H1 (cell line): ENCODE measurements at regions not wholly inside any gene's neighbourhood (a gene's known extent, or its start where the extent isn't known, plus 50 kb on each side); places are given as distances from the start of the nearest gene placed in this dataset.

Experiments
- CTCF ChIA-PET: fragments of 300-600 bp; sonication (Branson Sonifier 250); formaldehyde crosslinking; loops from one replicate; lab custom pipeline; 2021; ENCODE audit not compliant: partially characterized antibody; lab: Charles Lee
- POLR2A ChIA-PET: fragments of 300-600 bp; sonication (Branson Sonifier 250); formaldehyde crosslinking; loops from one replicate; lab custom pipeline; 2021; ENCODE audit warnings: inconsistent platforms; ENCODE audit not compliant: partially characterized antibody; lab: Charles Lee
- DNase-seq, 2 experiments: peaks; one replicate each; pipeline versions ENCODE4 v3.0.0 to v3.0.0-alpha.2; 2010 to 2022; ENCODE audit warnings: low spot score in 2 of 2, low read depth in 1 of 2, mixed read lengths in 1 of 2
- FAIRE-seq: peaks from 2 replicates; lab custom pipeline; 2011; peaks lifted over from hg19 to GRCh38; lab: Jason Lieb, UNC
- H2AFZ ChIP-seq: 2 replicates; pipeline ENCODE4 v1.8.1; 2012; ENCODE audit warnings: low read length, inconsistent platforms
- H2AK5ac ChIP-seq: 2 replicates; pipeline ENCODE4 v1.6.1; 2013; ENCODE audit warnings: low read depth, low read length
- H2BK120ac ChIP-seq: replicated peaks from 2 replicates; pipeline ENCODE3; 2013; ENCODE audit warnings: low read depth, low read length, inconsistent platforms
- H2BK12ac ChIP-seq: 2 replicates; pipeline ENCODE4 v1.6.1; 2013; ENCODE audit warnings: low read depth, low read length
- H2BK15ac ChIP-seq: 2 replicates; pipeline ENCODE4 v1.6.1; 2013; ENCODE audit warnings: low read length
- H2BK20ac ChIP-seq: 2 replicates; pipeline ENCODE4 v1.6.1; 2013; ENCODE audit warnings: low read length
- H2BK5ac ChIP-seq: 2 replicates; pipeline ENCODE4 v1.6.1; 2013; ENCODE audit warnings: low read depth, low read length
- H3K14ac ChIP-seq: 2 replicates; pipeline ENCODE4 v1.6.1; 2013; ENCODE audit warnings: inconsistent platforms; ENCODE audit not compliant: insufficient read length
- H3K18ac ChIP-seq: 2 replicates; pipeline ENCODE4 v1.6.1; 2013; ENCODE audit warnings: low read length; ENCODE audit errors: extremely low read depth
- H3K23ac ChIP-seq: 2 replicates; pipeline ENCODE4 v1.6.1; 2013; ENCODE audit warnings: inconsistent platforms; ENCODE audit not compliant: insufficient read length
- H3K23me2 ChIP-seq: 2 replicates; pipeline ENCODE4 v1.6.1; 2013; ENCODE audit warnings: low read depth, low read length
- H3K27ac ChIP-seq: 2 replicates; pipeline ENCODE4 v1.6.1; 2011; ENCODE audit warnings: low read depth, low read length, inconsistent platforms
- H3K27me3 ChIP-seq, 4 experiments: replicated peaks in 1 of 4; 1 replicate in 1 of 4; 2 replicates in 3 of 4; pipeline versions ENCODE4 v1.6.1 to v1.8.1; 2011 to 2013; ENCODE audit warnings: low read length in 3 of 4, mild to moderate bottlenecking in 3 of 4, inconsistent platforms in 2 of 4, mixed read lengths in 2 of 4, moderate library complexity in 1 of 4; ENCODE audit not compliant: control insufficient read depth in 3 of 4, insufficient read depth in 3 of 4; ENCODE audit errors: extremely low read depth in 1 of 4
- H3K36me3 ChIP-seq, 4 experiments: 2 replicates each; pipeline versions ENCODE4 v1.6.1 to v1.8.1; 2011 to 2013; ENCODE audit warnings: mild to moderate bottlenecking in 4 of 4, low read length in 3 of 4, moderate library complexity in 2 of 4, control low read depth in 1 of 4, inconsistent platforms in 1 of 4; ENCODE audit not compliant: insufficient read depth in 4 of 4, control insufficient read depth in 2 of 4
- H3K4ac ChIP-seq: replicated peaks from 2 replicates; pipeline ENCODE3; 2013; ENCODE audit warnings: low read length, low read depth, mixed read lengths, inconsistent platforms; ENCODE audit not compliant: insufficient read length
- H3K4me1 ChIP-seq, 4 experiments: replicated peaks in 1 of 4; 1 replicate in 1 of 4; 2 replicates in 3 of 4; pipeline versions ENCODE4 v1.6.1 to v1.8.1; 2011 to 2013; ENCODE audit warnings: low read length in 3 of 4, inconsistent platforms in 2 of 4, mixed read lengths in 1 of 4; ENCODE audit not compliant: insufficient read depth in 4 of 4, control insufficient read depth in 3 of 4
- H3K4me2 ChIP-seq, 2 experiments: 2 replicates each; pipeline versions ENCODE4 v1.6.1 to v1.8.1; 2011 to 2013; ENCODE audit warnings: low read depth in 2 of 2, low read length in 2 of 2, control low read depth in 1 of 2, inconsistent platforms in 1 of 2, mild to moderate bottlenecking in 1 of 2; ENCODE audit not compliant: insufficient read depth in 1 of 2
- H3K4me3 ChIP-seq, 4 experiments: fragments of 200-600, 300-600 bp in 1 of 4; sonication (generic), shearing (Covaris generic), sonication (Bioruptor Twin) in 1 of 4; 2 replicates each; pipeline versions ENCODE4 v1.5.1 to v1.8.1; 2011 to 2016; ENCODE audit warnings: low read length in 4 of 4, low read depth in 3 of 4, control low read depth in 2 of 4, inconsistent platforms in 2 of 4, mild to moderate bottlenecking in 2 of 4, mixed read lengths in 1 of 4, moderate library complexity in 1 of 4; ENCODE audit not compliant: insufficient read depth in 2 of 4; ENCODE audit errors: extremely low read depth in 1 of 4
- H3K56ac ChIP-seq: replicated peaks from 2 replicates; pipeline ENCODE3; 2013; ENCODE audit warnings: low read depth, mild to moderate bottlenecking, mixed read lengths, low read length, inconsistent platforms; ENCODE audit not compliant: insufficient read length
- H3K79me1 ChIP-seq: 2 replicates; pipeline ENCODE4 v1.6.1; 2013; ENCODE audit warnings: low read depth, low read length, control low read depth
- H3K79me2 ChIP-seq, 2 experiments: 2 replicates each; pipeline versions ENCODE4 v1.6.1 to v1.8.1; 2012 to 2013; ENCODE audit warnings: low read length in 2 of 2, mild to moderate bottlenecking in 2 of 2, inconsistent platforms in 1 of 2; ENCODE audit not compliant: insufficient read depth in 2 of 2, control insufficient read depth in 1 of 2
- H3K9ac ChIP-seq, 4 experiments: replicated peaks in 1 of 4; 1 replicate in 1 of 4; 2 replicates in 3 of 4; pipeline versions ENCODE4 v1.6.1 to v1.8.1; 2011 to 2013; ENCODE audit warnings: low read depth in 3 of 4, low read length in 3 of 4, control low read depth in 2 of 4, mild to moderate bottlenecking in 2 of 4, moderate library complexity in 2 of 4, inconsistent platforms in 1 of 4; ENCODE audit errors: extremely low read depth in 1 of 4
- H3K9me3 ChIP-seq, 2 experiments: 2 replicates each; pipeline versions ENCODE4 v1.6.1 to v1.8.1; 2012 to 2013; ENCODE audit warnings: mild to moderate bottlenecking in 2 of 2, moderate library complexity in 2 of 2, control low read depth in 1 of 2, inconsistent platforms in 1 of 2, low read depth in 1 of 2, low read length in 1 of 2, mixed read lengths in 1 of 2; ENCODE audit not compliant: insufficient read depth in 2 of 2
- H4K20me1 ChIP-seq, 2 experiments: replicated peaks in 1 of 2; 2 replicates each; pipeline versions ENCODE3 to v1.8.1; 2011 to 2013; ENCODE audit warnings: inconsistent platforms in 2 of 2, low read length in 2 of 2, mild to moderate bottlenecking in 1 of 2; ENCODE audit not compliant: insufficient read depth in 2 of 2, control insufficient read depth in 1 of 2
- H4K5ac ChIP-seq: 2 replicates; pipeline ENCODE4 v1.6.1; 2013; ENCODE audit warnings: low read length, low read depth, mixed read lengths, inconsistent platforms; ENCODE audit not compliant: insufficient read length
- H4K8ac ChIP-seq: 2 replicates; pipeline ENCODE4 v1.8.0; 2013; ENCODE audit warnings: mild to moderate bottlenecking, moderate library complexity, low read length, inconsistent platforms; ENCODE audit not compliant: insufficient read depth; ENCODE audit errors: extremely low read depth
- H4K91ac ChIP-seq: replicated peaks from 2 replicates; pipeline ENCODE3; 2013; ENCODE audit warnings: low read length, mixed read lengths, inconsistent platforms; ENCODE audit not compliant: insufficient read length
- JUN ChIP-seq: IDR thresholded peaks from 2 replicates; pipeline ENCODE4 v1.6.1; 2011; ENCODE audit warnings: low read depth, mild to moderate bottlenecking, improper control_type of control experiment, low read length
- MAX ChIP-seq: IDR thresholded peaks from 2 replicates; pipeline ENCODE4 v1.6.1; 2012; ENCODE audit warnings: inconsistent platforms
- PHF8 ChIP-seq: fragments of 200-600 bp; sonication (generic); conservative IDR thresholded peaks from 2 replicates; pipeline ENCODE4 v1.7.1; 2012; ENCODE audit warnings: low read depth, mild to moderate bottlenecking, inconsistent platforms, low read length, moderate library complexity
- RNF2 ChIP-seq: fragments of 200-900, 300-1000 bp; sonication (generic); IDR thresholded peaks from 2 replicates; pipeline ENCODE4 v1.7.1; 2016; ENCODE audit warnings: borderline replicate concordance, low read depth, mild to moderate bottlenecking, antibody characterized with exemption, low read length; ENCODE audit not compliant: poor library complexity, severe bottlenecking; ENCODE audit errors: missing control alignments
- SP1 ChIP-seq: IDR thresholded peaks from 2 replicates; pipeline ENCODE4 v1.6.1; 2011; ENCODE audit warnings: low read depth, low read length
- WGBS, 2 experiments: shearing (Covaris generic) in 1 of 2; methylation state at CpG; one replicate each; pipeline versions ENCODE4 v1.1.6 to v1.1.7; 2013 to 2015; ENCODE audit warnings: low lambda C conversion rate in 2 of 2, mixed read lengths in 2 of 2, inconsistent platforms in 1 of 2, low coverage in 1 of 2, missing lambda C conversion rate in 1 of 2; ENCODE audit not compliant: insufficient replicate concordance in 2 of 2, insufficient coverage in 1 of 2, insufficient read length in 1 of 2; ENCODE audit errors: extremely low coverage in 1 of 2, missing lambda C conversion rate in 1 of 2; 5-methylcytosine and 5-hydroxymethylcytosine counted together

GRCh38 chr1:4305526-4306301 lies 348.7 kb upstream of the AJAP1 start:
- no peak overlapping the region for H3K18ac ChIP-seq

More at GRCh38 chr1:4305526-4306301, 348.7 kb upstream of the AJAP1 start:
- Histone ChIP-seq H2BK15ac (no peak overlapping the region), H3K14ac (no peak overlapping the region), H4K5ac (no peak overlapping the region), H2BK120ac (no peak overlapping the region), H3K4me3 (no peak overlapping the region), H3K4ac (no peak overlapping the region), H3K27ac (no peak overlapping the region), H3K23me2 (peaks cover 3% of the 10 kb centered on the region; the same call in 1 of the 2 replicates), H3K56ac (no peak overlapping the region), H3K4me1 (no peaks in the 10 kb centered on the region), H2BK20ac (no peak overlapping the region), H2AFZ (no peak overlapping the region)
- FAIRE-seq (no peak), DNase-seq (no peak)
- 79% methylated on average over 6 of the region's 6 CpGs; no CpG with 5 or more reads in 1 of the 2 experiments for WGBS, 2 experiments
- no peak for TF ChIP-seq JUN
- no peak for TF ChIP-seq PHF8
- TF ChIP-seq RNF2: no peak
- TF ChIP-seq SP1: no peak
- no peak for TF ChIP-seq MAX
- TF ChIP-seq, all 59 proteins: peak for 0
- Histone ChIP-seq H3K79me2 (no peaks in the 10 kb centered on the region), H2BK5ac (no peak overlapping the region), H3K4me2 (no peak overlapping the region), H3K36me3 (no peaks in the 10 kb centered on the region), H3K27me3 (no peaks in the 10 kb centered on the region; a peak in 1 of 7 replicates), H4K91ac (no peak overlapping the region), H2BK12ac (no peak overlapping the region), H4K8ac (no peak overlapping the region), H3K23ac (no peak overlapping the region), H2AK5ac (no peak overlapping the region), H3K9me3 (peaks cover 36 to 85% of the 10 kb centered on the region in 2 experiments; a peak in 3 of 4 replicates), H3K9ac (no peak overlapping the region), H4K20me1 (no peaks in the 10 kb centered on the region), H3K79me1 (no peaks in the 10 kb centered on the region)
- CTCF ChIA-PET: no interaction called here
- POLR2A ChIA-PET: no interaction called here
